ENCODE measurements at regions not wholly inside any gene's neighbourhood (a gene's known extent, or its start where the extent isn't known, plus 50 kb on each side); places are given as distances from the start of the nearest gene placed in this dataset.
"Not testable (repeated sequence)": the region's sequence is repeated elsewhere in the genome, so short reads cannot be mapped to it uniquely, and the experiment has no call there.

GRCh38 chr13:44306371-44307192, 67.0 kb upstream of the SERP2 start:
- DNase-seq = peak; percentile 64 to 92 (median 74)

GRCh38 chr13:44307255-44307654, 66.4 kb upstream of the SERP2 start:
- DNase-seq = no peak

GRCh38 chr13:44307844-44308243, 65.8 kb upstream of the SERP2 start:
- DNase-seq = no peak

- DNase-seq = no peak
Observed at GRCh38 chr13:44308352-44308751, 65.3 kb upstream of the SERP2 start.

- no peak for DNase-seq
Observed at GRCh38 chr13:44309794-44310757, 63.5 kb upstream of the SERP2 start.

DNA sequence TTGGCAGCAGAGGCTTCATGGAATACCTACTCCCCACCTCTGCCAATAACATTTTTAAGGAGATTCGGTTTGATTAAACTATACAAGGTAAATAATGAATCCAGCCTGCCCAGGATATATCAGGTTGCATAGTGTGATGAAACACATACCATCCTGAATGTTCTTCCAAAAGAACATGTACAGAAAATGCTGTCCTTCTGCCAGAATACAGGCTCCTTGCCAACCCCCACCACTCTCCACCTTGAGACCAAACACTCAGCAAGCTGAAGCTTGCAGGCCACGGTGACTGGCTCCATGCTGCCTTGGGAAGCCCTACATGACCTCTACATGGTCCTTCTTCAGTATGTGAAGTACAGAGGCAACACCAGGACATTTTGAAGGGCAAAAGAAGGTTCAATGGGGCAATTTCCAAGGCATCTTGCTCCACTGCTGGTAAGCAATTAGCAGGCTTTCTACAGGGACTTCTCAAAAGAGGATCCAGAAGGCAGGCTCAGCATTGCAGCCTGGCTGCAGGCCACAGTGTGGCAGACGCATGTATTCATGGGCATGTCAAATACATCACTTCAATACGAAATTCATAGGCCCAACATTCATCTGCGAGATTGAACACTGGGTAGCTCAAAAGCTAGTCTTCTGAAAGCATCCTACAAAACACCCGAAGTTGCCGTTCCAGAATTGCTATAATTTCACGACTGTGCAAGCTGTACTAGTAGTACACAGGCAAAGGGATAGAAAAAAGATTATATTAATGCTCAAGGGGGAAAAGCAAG, 62.4 kb upstream of the SERP2 start:
- no peak for DNase-seq

GRCh38 chr13:44312131-44312530, 61.5 kb upstream of the SERP2 start:
- DNase-seq = no peak

DNA sequence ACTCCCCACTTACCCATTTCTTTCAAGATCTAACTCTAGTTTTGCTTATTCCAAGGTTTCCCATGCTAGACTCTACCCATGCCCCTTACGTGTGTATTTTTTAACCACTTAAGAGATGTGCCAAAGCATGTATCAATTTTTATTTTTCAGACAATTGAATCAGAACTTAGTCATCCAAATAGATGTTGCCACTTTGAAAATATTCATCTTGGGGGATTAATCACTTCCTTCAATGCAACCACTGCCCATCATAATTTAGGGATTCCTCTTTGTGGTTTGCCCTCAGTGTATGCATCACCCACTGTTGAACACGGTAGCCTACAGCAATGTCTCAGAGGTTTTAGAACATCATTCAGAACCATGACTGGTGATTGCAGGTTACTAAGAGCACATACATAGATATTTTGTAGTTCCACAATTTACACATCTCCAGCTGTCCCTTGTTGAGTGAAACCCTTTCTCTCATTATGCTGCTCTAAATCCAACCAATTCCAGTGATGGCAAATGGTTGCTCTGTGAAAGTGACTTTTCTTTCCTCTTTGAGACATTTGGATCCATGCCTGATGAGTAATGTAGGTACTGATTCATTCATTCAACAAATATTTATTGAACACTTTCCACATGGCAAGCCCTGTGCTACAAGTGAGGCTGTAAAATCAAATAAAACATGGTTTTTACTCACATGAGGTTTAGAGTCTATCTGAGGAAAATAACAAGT, 60.6 kb upstream of the SERP2 start:
- DNase-seq = peak in 1 of 3 donors; percentile 83

GRCh38 chr13:44313674-44314073, 60.0 kb upstream of the SERP2 start:
- peak in 1 of 3 donors; percentile 67 for DNase-seq

GRCh38 chr13:44314160-44314559, 59.5 kb upstream of the SERP2 start:
- not testable (repeated sequence) for DNase-seq

DNA sequence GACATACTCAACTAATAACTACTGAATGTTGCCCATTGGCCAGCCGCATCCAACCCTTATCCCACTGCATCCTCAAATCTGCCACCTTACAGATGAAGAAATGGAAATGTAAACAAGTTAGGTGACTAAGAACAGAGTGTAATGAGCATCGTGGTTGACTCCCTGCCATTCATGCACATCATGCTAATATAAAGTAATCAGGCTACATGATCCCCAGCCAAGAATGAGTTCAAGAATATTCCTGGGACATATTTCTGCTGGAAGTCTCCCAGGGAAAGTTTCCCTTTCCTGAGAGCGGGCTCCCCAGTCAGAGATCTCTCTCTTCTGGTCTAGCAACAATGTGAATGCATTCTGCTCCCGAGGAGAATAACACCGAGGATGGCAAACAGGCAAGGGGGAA, 55.9 kb upstream of the SERP2 start:
- DNase-seq = peak in 1 of 3 donors; percentile 46

GRCh38 chr13:44318161-44318560, 55.5 kb upstream of the SERP2 start:
- DNase-seq = no peak

- no peak for DNase-seq
Observed at GRCh38 chr13:44320611-44321010, 53.0 kb upstream of the SERP2 start.

DNA sequence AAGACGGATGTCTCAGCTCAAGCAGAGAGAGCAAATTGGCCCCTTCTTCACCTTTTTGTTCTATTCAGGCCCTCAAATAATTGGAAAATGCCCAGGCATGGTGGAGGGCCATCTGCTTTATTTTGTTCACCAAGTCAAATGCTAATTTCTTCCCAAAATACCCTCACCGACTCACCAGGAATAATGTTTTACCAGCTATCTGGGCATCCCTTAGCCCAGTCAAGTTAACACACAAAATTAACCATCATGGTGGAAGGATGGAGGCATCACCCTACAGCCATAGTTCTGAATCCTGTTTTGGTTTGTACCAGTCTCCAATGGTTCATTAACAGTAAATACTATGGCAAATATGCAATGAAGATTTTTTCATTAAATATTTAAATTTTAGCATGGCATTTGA, 51.7 kb upstream of the SERP2 start:
- no peak for DNase-seq

GRCh38 chr13:44322928-44323327, 50.7 kb upstream of the SERP2 start:
- DNase-seq = no peak

GRCh38 chr13:44323754-44324153, 49.9 kb upstream of the SERP2 start:
- no peak for DNase-seq
